22Rv1 (cell line): ENCODE measurements at regions not wholly inside any gene's neighbourhood (a gene's known extent, or its start where the extent isn't known, plus 50 kb on each side); places are given as distances from the start of the nearest gene placed in this dataset.
"Not testable (repeated sequence)": the region's sequence is repeated elsewhere in the genome, so short reads cannot be mapped to it uniquely, and the experiment has no call there.

Experiments
- H3K27ac ChIP-seq: fragments of 450-650 bp; 2 replicates; pipeline ENCODE4 v1.5.1; 2017
- CTCF ChIP-seq: fragments of 450-650 bp; IDR thresholded peaks from 2 replicates; pipeline ENCODE4 v1.5.1; 2017; ENCODE audit warnings: mild to moderate bottlenecking
- ZFX ChIP-seq: fragments of 450-650 bp; IDR thresholded peaks from 2 replicates; pipeline ENCODE4 v1.6.1; 2017; ENCODE audit warnings: antibody characterized with exemption, borderline replicate concordance

GRCh38 chrX:25130619-25131018, 114.9 kb upstream of the ARX start:
- H3K27ac ChIP-seq, result no peak overlapping the region
- TF ChIP-seq CTCF (no peak), ZFX (no peak)

GRCh38 chrX:25125483-25125882, 109.7 kb upstream of the ARX start:
- no peak overlapping the region for H3K27ac ChIP-seq
- TF ChIP-seq CTCF (no peak), ZFX (no peak)

DNA sequence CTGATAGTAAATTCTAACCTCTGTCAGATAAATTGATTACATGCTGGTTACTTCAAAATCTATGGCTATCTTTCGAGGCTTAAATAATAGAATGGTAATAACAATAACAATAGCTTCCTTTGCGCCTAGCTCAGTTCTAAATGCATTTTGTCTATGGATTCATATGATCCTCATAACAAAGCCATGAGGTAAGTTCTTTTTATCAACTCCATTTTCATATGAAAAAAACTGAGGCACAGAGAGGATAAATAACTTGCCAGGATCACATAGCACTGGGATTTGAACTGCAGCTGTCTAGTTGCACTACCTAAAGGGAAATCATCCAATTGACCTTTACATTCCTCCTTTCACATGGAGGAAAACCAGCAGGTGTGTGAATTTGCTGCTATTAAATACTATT, 108.6 kb upstream of the ARX start:
- H3K27ac ChIP-seq, result no peak overlapping the region
- TF ChIP-seq ZFX, result no peak
- no peak for TF ChIP-seq CTCF

GRCh38 chrX:25112156-25112555, 96.4 kb upstream of the ARX start:
- H3K27ac ChIP-seq, result no peak overlapping the region
- TF ChIP-seq ZFX (no peak), CTCF (no peak)

DNA sequence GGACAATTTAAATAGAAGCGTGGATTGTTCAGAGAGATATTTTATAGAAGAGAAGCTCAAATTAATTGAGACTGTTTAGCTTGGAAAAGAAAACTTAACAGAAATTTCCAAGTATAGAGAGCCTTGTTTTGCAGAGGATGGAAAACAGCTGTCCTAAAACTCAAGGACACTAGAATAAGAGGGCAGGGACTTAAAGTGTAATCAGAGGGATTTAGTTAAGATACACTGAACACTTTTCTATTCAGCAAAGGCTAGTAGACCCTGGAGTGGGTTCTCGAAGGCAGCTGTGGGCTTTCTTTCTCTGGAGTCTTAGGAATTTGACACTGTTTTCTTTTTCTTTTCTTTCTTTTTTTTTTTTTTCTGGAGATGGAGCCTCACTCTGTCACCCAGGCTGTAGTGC, 92.7 kb upstream of the ARX start:
- H3K27ac ChIP-seq, result no peak overlapping the region
- TF ChIP-seq ZFX (no peak), CTCF (no peak)

DNA sequence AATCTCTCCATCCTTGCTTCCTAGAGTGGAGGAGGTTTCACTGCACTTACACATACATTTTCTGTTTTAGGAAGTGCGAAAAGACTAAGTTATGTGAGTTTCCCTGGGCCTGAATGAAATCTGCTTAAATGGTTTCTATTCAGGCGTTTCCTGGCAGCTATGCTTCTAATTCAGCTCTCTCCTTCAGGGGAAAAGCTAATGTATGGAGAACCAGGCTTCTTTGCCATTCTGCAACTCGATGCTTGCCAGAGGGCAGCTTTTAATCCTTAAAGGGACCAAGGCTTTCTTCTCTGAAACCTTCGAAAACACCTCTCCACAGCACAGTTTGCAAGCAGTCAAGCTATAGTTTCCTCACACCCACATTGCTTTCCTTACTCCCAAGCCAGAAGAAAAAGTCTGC, 89.5 kb upstream of the ARX start:
- no peak overlapping the region for H3K27ac ChIP-seq
- TF ChIP-seq CTCF (no peak), ZFX (no peak)

- TF ChIP-seq ZFX (no peak), CTCF (no peak)
- no peak overlapping the region for H3K27ac ChIP-seq
Observed at GRCh38 chrX:25096522-25097045, 80.8 kb upstream of the ARX start.

DNA sequence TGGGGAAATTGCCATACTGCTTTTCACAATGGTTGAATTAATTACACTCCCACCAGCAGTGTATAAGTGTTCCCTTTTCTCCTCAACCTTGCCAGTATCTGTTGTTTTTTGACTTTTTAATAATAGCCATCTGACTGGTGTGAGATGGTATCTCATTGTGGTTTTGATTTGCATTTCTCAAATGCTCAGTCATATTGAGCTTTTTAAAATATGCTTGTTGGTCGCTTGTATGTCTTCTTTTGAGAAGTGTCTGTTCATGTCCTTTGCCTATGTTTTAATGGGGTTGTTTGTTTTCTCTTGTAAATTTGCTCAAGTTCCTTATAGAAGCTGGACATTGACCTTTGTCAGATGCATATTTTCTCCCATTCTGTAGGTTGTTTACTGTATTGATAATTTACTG, 75.4 kb upstream of the ARX start:
- not testable (repeated sequence) for H3K27ac ChIP-seq
